OCI-LY1 (cell line): ENCODE measurements at regions not wholly inside any gene's neighbourhood (a gene's known extent, or its start where the extent isn't known, plus 50 kb on each side); places are given as distances from the start of the nearest gene placed in this dataset.

ENCODE experiments used
- H2AFZ ChIP-seq: fragments of 200-600 bp; sonication (generic), shearing (Covaris generic); 2 replicates; pipeline ENCODE4 v1.6.0; 2014; ENCODE audit warnings: antibody characterized with exemption, mild to moderate bottlenecking, low read length
- H3F3A ChIP-seq: fragments of 200-600 bp; sonication (generic), shearing (Covaris generic); 2 replicates; pipeline ENCODE4 v1.6.0; 2014; ENCODE audit warnings: mild to moderate bottlenecking, antibody characterized with exemption, low read length, moderate library complexity; ENCODE audit not compliant: insufficient read depth
- H3K27ac ChIP-seq: fragments of 200-600 bp; sonication (generic); 2 replicates; pipeline ENCODE4 v1.5.1; 2014; ENCODE audit warnings: low read length, mixed run types, mild to moderate bottlenecking, low read depth; ENCODE audit not compliant: poor library complexity, severe bottlenecking
- H3K27me3 ChIP-seq: fragments of 200-600 bp; sonication (generic); 2 replicates; pipeline ENCODE4 v1.6.0; 2014; ENCODE audit warnings: antibody characterized with exemption, mild to moderate bottlenecking, low read length, moderate library complexity; ENCODE audit not compliant: insufficient read depth
- H3K36me3 ChIP-seq: fragments of 200-600 bp; sonication (generic); 2 replicates; pipeline ENCODE4 v1.6.1; 2014; ENCODE audit warnings: mild to moderate bottlenecking, antibody characterized with exemption, low read length, moderate library complexity, mixed read lengths; ENCODE audit not compliant: insufficient read depth
- H3K4me1 ChIP-seq: fragments of 200-600 bp; sonication (generic); 2 replicates; pipeline ENCODE4 v1.5.1; 2014; ENCODE audit warnings: mild to moderate bottlenecking, low read length, moderate library complexity; ENCODE audit not compliant: insufficient read depth, severe bottlenecking
- H3K4me2 ChIP-seq: fragments of 200-600 bp; sonication (generic), shearing (Covaris generic); 2 replicates; pipeline ENCODE4 v1.6.1; 2014; ENCODE audit warnings: low read length
- H3K4me3 ChIP-seq: fragments of 200-600 bp; sonication (generic); 2 replicates; pipeline ENCODE4 v1.5.1; 2014; ENCODE audit warnings: low read length, low read depth, mild to moderate bottlenecking, mixed read lengths; ENCODE audit not compliant: poor library complexity, severe bottlenecking
- H3K79me2 ChIP-seq: fragments of 200-600 bp; shearing (Covaris generic); 2 replicates; pipeline ENCODE4 v1.6.1; 2016; ENCODE audit warnings: mixed run types, low read length, mixed read lengths; ENCODE audit not compliant: insufficient read depth
- H3K9ac ChIP-seq: fragments of 200-600 bp; sonication (generic), shearing (Covaris generic); 2 replicates; pipeline ENCODE4 v1.6.1; 2014; ENCODE audit warnings: mild to moderate bottlenecking, low read length, mixed read lengths
- H3K9me2 ChIP-seq: fragments of 200-600 bp; sonication (generic), shearing (Covaris generic); 2 replicates; pipeline ENCODE4 v1.6.1; 2014; ENCODE audit warnings: low read depth, mild to moderate bottlenecking, low read length, mixed read lengths
- H3K9me3 ChIP-seq: fragments of 200-600 bp; shearing (Covaris generic); 2 replicates; pipeline ENCODE4 v1.6.1; 2014; ENCODE audit warnings: low read length, mixed read lengths
- H4K20me1 ChIP-seq: fragments of 200-600 bp; sonication (generic), shearing (Covaris generic); 2 replicates; pipeline ENCODE4 v1.6.0; 2016; ENCODE audit warnings: mild to moderate bottlenecking, low read length; ENCODE audit not compliant: insufficient read depth
- CTCF ChIP-seq: fragments of 200-600 bp; sonication (generic), shearing (Covaris generic); IDR thresholded peaks from 2 replicates; pipeline ENCODE4 v1.5.1; 2017; ENCODE audit warnings: mild to moderate bottlenecking, antibody characterized with exemption, low read length, moderate library complexity, mixed read lengths
- EZH2 ChIP-seq: fragments of 200-600 bp; sonication (generic), shearing (Covaris generic); IDR thresholded peaks from 2 replicates; pipeline ENCODE4 v1.8.0; 2017; ENCODE audit warnings: borderline replicate concordance, mixed run types, mild to moderate bottlenecking, antibody characterized with exemption, low read length, moderate library complexity, mixed read lengths

- Histone ChIP-seq H3K36me3 (no peaks in the 10 kb centered on the region), H3K79me2 (no peaks in the 10 kb centered on the region), H3K27me3 (no peaks in the 10 kb centered on the region), H3K9me3 (no peaks in the 10 kb centered on the region), H3K4me1 (no peaks in the 10 kb centered on the region), H3K4me3 (no peak overlapping the region), H3K9ac (no peak overlapping the region), H3K4me2 (no peak overlapping the region), H2AFZ (no peak overlapping the region), H3K27ac (no peak overlapping the region), H4K20me1 (no peaks in the 10 kb centered on the region), H3F3A (no peaks in the 10 kb centered on the region), H3K9me2 (no peaks in the 10 kb centered on the region)
- TF ChIP-seq EZH2 = no peak
- TF ChIP-seq CTCF = no peak
Observed at GRCh38 chr15:93188236-93188635, 99.2 kb upstream of the RGMA start.

- Histone ChIP-seq H3F3A (no peaks in the 10 kb centered on the region), H3K4me1 (no peaks in the 10 kb centered on the region)
Observed at GRCh38 chr15:93185796-93186195, 96.8 kb upstream of the RGMA start.

GRCh38 chr15:93182703-93183205 lies 93.7 kb upstream of the RGMA start:
- H3K4me3 ChIP-seq = no peak overlapping the region
- no peaks in the 10 kb centered on the region for H3F3A ChIP-seq
- no peaks in the 10 kb centered on the region for H3K36me3 ChIP-seq

More at GRCh38 chr15:93185796-93186195, 96.8 kb upstream of the RGMA start:
- Histone ChIP-seq H3K4me2 (no peak overlapping the region), H3K79me2 (no peaks in the 10 kb centered on the region), H3K27me3 (no peaks in the 10 kb centered on the region), H4K20me1 (no peaks in the 10 kb centered on the region), H3K9me2 (no peaks in the 10 kb centered on the region), H3K4me3 (no peak overlapping the region), H3K9me3 (no peaks in the 10 kb centered on the region), H3K36me3 (no peaks in the 10 kb centered on the region), H2AFZ (no peak overlapping the region), H3K9ac (no peak overlapping the region), H3K27ac (no peak overlapping the region)
- TF ChIP-seq CTCF (no peak), EZH2 (no peak)

More at GRCh38 chr15:93182703-93183205, 93.7 kb upstream of the RGMA start:
- Histone ChIP-seq H3K27ac (no peak overlapping the region), H4K20me1 (no peaks in the 10 kb centered on the region), H3K9ac (no peak overlapping the region), H3K9me3 (no peaks in the 10 kb centered on the region), H3K79me2 (no peaks in the 10 kb centered on the region), H3K4me1 (no peaks in the 10 kb centered on the region), H3K9me2 (no peaks in the 10 kb centered on the region), H3K27me3 (no peaks in the 10 kb centered on the region), H3K4me2 (no peak overlapping the region), H2AFZ (no peak overlapping the region)
- TF ChIP-seq CTCF = no peak
- no peak for TF ChIP-seq EZH2
